ENCODE measurements at regions not wholly inside any gene's neighbourhood (a gene's known extent, or its start where the extent isn't known, plus 50 kb on each side); places are given as distances from the start of the nearest gene placed in this dataset.

DNA sequence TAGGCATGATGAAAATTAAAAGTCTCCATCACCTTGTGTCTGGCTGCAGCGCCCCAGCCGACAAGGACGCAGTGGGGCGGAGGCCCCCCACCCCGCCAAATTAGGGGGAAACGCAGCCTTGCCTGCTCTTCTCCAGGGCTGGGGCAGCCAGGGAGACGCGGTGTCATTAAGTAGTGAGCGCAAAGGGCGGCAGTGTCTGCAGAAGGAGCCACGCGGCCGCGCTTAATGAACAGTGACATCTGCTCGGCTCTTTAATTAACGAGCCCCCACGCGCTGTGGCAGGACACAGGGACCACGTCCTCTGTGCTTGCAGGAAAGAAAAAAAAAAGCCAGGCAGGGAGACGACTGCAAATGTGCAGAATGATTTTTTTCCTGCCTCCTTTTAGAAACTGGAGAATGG is 93.4 kb upstream of the NCOR2 start:
- TF ChIP-seq EZH2 (IDR thresholded peaks at IDR 0.05), result no peak
- TF ChIP-seq POLR2AphosphoS5 (IDR thresholded peaks at IDR 0.05; ENCODE audit: borderline replicate concordance, low read depth, low read length), result no peak

Data from SK-N-MC (cell line).